Astrocyte of the hippocampus (primary cell): ENCODE measurements at regions not wholly inside any gene's neighbourhood (a gene's known extent, or its start where the extent isn't known, plus 50 kb on each side); places are given as distances from the start of the nearest gene placed in this dataset.
"Not testable (repeated sequence)": the region's sequence is repeated elsewhere in the genome, so short reads cannot be mapped to it uniquely, and the experiment has no call there.

Source experiments
- DNase-seq: peaks from one replicate; pipeline ENCODE4 v3.0.0; 2011; ENCODE audit warnings: low read depth, low spot score

- no peak for DNase-seq
These were observed 616.0 kb upstream of the CDH11 start for GRCh38 chr16:65737831-65738230.

DNA sequence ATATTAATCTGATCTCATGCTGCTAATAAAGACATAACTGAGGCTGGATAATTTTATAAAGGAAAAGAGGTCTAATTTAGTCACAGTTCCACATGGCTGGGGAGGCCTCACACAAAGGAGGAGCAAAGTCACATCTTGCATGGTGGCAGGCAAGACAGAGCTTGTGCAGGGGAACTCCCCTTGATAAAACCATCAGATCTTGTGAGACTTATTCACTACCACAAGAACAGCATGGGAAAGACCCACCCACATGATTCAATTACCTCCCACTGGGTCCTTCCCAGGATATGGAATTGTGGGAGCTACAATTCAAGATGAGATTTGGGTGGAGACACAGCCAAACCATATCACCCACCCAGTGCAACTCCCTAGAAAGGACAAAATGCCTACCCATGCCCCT lies 613.8 kb upstream of the CDH11 start:
- not testable (repeated sequence) for DNase-seq

DNA sequence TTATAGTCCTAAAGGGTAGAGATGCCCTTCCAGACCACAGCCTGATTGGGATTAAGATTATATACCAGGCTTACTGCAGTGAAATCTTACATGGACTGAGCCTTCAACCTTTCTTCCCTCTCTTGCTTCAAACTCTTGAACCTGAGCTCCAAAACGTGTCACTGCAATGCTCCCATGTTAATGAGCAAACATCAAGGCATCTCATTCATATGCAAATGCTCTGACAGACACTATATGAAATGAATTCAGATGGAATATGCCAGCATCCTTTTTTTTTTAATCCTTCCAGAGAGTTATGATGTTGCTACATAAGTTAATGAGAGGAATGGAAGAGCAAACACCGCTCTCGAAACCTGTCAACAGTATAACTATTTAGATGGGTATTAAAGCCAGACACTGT lies 611.9 kb upstream of the CDH11 start:
- DNase-seq: no peak

DNA sequence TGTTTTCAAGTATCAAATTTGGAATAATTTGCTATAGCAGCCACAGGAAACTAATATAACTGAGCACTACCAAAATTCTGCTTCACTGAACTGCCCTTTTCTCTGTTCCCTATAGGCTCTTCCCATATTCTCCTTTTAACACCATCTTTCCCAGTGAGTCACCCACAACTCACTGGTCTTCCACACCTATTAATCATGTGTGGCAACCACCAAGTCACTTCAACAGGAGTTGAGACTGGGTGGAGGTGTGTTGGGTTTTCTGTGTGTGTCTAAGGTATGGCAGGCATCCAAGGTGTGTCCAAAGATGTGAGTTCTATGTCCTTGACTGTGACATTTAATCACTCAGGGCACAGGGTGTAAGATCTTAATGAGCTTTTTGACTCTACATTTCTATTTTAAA lies 610.0 kb upstream of the CDH11 start:
- no peak for DNase-seq

- no peak for DNase-seq
These were observed 606.8 kb upstream of the CDH11 start for GRCh38 chr16:65728652-65729051.

DNA sequence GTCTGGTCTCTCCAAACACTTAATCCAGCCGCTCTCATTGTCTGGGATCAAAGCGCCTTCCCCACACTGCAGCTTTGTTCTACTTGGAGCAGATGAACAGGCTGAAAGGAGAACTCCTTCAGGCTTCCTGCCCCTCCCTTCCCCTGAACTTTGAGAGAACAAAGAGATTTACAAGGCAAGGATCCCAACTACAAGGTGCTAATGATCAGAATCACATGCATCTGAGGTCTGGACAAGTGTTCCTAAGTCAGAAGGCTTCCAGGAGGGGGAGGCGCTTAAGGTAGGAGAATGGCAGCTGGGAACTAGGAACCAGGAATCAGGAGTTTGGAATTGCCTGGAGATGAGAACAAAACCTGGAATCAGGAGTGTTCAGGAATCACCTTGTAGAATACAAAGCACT lies 606.3 kb upstream of the CDH11 start:
- peak; percentile 4 for DNase-seq

- DNase-seq: no peak
These were observed 605.8 kb upstream of the CDH11 start for GRCh38 chr16:65727534-65728137.

- peak; percentile 29 for DNase-seq
These were observed 603.4 kb upstream of the CDH11 start for GRCh38 chr16:65725156-65725845.

DNA sequence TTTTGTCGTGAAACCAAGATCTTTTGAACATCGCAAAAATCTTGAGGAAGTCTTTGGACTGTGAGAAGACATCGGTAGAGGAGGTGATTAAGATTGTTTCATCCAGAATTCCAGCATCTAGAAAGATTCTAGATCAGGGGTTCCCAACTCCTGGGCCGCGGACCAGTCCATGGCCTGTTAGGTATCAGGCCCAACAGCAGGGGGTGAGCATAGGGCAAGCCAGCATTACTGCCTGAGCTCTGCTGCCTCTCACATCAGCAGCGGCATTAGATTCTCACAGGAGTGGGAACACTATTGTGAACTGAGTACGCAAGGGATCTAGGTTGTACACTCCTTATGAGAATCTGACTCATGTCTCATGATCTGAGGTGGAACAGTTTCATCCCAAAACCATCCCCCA lies 600.6 kb upstream of the CDH11 start:
- no peak for DNase-seq

- DNase-seq: no peak
These were observed 596.0 kb upstream of the CDH11 start for GRCh38 chr16:65717846-65718245.

DNA sequence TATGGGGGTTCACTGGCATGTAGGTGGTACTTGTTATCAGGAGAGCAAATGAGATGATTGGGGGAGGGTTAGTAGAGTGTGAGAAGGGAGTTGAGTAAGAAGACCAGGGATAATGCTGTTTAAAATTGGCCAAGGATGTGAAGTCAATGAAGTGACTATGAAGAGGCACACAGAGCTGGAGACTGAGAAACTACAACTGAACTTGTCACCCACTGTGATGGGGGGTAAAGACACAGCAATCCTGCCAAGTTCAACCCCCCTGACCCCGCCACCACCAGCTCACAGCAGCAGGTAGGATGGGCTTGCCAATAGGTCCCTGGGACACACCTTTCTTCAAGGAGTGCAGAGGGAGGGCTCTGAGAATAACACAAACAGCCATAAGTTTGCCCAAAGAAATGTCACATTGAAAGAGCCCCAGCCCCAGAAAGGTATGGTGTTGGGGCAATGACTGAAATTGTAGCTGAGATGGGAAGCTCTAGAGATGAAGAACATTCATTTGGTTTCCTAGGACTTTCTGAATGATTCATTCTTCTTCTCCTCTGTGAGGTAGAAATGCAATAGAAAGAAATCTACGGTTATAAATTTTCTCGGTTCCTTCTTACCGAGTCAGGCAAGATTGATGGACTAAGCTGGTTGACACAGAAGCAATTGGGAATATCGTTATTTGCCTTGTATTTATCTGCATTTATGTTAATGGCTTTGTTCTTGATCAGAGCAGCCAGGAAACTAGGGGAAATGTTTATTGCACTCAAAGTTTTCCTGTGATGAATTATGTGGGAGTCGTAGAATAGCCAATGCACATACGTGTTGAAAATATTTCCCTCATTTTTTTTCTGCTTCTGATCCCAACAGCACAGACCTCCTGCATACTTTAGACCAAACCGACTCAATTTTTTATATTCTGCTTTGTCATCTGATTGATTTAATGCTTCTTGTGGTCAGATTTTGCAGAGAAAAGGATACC lies 595.2 kb upstream of the CDH11 start:
- DNase-seq: no peak

GRCh38 chr16:65713181-65713808 lies 591.4 kb upstream of the CDH11 start:
- no peak for DNase-seq

DNA sequence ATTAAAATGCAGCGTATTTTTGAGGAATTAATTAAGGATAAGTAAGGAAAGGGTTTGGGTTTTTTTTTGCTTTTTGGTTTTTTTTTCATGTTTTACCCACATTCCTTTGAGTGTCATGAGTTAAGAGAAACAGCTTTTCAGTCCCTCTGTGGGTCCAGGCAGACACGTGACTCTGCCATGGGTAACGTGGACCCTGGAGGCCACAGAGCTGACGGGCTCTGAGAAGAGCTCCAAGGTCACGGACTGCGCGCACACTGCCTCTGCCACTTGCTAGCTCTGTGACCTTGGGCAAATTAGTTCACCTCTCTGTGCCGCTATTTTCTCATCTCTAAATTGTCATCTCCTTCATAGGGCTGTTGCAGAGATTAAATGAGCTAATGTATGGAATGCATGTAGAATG lies 588.2 kb upstream of the CDH11 start:
- no peak for DNase-seq

DNA sequence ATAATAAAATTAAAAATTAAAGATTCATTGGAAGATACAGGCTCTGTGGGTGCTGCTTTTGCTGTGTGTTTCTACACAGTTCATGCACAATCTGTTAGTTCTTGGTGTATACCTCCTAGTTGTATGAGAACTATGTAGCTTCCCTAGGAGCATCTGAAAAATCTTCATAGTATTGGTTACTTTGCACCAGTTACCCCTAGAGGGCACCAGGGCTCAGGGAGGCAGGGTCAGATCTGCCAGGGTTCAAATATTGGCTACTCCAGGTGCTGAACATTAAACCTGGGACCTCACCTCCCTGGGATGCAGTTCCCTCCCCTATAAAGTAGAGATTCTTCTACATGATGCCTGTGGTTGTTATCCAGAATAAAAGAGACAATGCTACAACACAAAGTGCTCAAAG lies 583.0 kb upstream of the CDH11 start:
- no peak for DNase-seq

DNA sequence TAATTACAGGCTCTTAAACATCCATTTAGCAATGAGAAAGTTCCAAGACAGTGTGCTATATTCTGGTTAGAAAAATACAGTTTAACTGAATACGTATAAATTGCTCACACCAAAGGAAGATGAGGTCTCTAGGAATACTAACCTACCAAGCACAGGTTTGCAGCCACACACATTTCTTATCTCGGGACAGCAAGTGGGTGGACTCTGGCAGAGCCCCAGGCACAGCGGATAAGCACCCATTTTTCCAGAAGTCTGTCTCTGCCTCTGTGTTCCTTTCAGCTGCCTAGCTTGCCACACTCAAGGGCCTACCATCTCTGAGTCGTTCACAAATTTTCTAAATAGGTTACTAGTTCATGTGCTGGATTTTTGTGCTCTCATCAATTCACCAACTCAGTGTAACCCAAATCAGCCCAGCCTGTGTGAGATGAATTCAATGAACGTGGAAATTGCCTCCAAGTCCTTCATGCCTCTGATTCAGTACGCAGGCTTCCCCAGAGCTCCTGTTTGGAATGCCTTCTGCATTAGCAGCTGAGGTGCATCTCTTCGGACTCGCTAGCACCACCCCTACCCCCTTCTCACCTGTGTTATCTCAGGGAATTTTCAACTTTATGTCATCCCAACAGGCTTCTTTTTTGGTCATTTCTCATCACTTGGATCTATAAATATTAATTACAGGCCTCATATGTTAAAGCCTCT lies 581.0 kb upstream of the CDH11 start:
- DNase-seq: no peak

DNA sequence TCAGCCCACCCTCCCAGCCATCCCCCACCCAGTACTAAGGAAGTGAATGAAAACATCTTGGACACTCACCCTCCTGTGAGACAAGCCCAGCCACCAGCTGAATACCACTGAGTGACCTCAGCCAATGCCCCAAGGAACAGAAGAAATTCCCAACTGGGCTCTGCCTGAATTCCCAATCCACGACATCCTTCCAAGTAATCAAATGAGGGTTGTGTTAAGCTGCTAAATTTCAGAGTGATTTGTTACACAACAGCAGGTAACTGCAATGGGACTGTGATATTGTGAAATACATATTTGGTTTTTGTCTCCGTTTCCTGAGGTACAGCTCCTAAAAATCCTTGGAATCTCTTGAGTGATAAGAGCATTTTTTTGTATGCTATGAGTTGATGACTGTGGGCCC lies 578.7 kb upstream of the CDH11 start:
- no peak for DNase-seq

DNA sequence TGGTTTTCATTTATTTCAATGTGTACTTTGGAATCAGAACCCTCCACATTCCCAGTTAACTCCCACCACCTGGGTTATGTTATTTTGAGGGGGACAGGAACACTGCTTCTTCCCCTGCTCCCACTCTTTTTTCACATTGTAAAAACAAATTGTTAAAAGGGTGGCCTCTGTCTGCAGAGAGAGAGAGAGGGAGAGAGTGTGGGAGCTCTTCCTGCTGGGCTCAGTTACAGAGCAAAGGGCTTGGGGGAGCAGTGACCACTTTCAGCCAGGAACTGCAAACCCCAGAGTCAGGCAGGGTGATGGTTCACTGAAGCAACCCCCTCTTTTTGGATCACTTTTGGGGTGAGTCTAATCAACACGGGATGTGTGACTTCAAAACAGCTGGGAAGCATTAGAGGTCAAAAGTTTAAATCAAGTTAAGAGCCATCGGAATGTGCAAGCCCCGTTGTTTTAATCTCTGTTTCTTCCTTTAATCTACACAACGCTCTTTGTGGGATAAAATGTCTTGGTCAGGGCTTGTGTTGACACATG lies 577.0 kb upstream of the CDH11 start:
- peak; percentile 40 for DNase-seq

DNA sequence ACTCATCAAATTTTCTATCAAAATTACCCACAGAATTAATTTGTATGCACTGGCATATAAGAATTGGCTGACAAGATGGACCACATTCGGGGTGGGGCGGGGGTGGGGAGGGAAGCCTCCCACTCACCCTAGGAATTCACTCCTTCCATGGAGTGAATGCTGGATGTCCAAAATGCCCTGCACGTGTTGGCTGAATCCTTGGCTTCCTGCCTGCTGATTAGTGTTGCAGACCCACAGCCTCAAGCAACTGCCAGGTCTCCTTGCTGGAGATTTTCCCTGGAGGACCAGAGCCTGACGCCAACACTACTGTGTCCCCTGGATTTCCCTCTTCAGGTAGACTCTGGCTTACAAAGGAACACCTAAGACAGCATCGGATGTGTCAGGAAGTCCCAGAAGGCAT lies 575.7 kb upstream of the CDH11 start:
- DNase-seq: no peak

- no peak for DNase-seq
These were observed 575.2 kb upstream of the CDH11 start for GRCh38 chr16:65697065-65697464.

DNA sequence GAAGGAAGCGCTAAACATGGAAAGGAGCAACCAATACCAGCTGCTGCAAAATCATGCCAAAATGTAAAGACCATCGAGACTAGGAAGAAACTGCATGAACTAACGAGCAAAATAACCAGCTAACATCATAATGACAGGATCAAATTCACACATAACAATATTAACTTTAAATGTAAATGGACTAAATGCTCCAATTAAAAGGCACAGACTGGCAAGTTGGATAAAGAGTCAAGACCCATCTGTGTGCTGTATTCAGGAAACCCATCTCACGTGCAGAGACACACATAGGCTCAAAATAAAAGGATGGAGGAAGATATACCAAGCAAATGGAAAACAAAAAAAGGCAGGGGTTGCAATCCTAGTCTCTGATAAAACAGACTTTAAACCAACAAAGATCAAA lies 570.0 kb upstream of the CDH11 start:
- not testable (repeated sequence) for DNase-seq

- no peak for DNase-seq
These were observed 567.9 kb upstream of the CDH11 start for GRCh38 chr16:65689726-65690125.
